22Rv1 (cell line): ENCODE measurements at regions not wholly inside any gene's neighbourhood (a gene's known extent, or its start where the extent isn't known, plus 50 kb on each side); places are given as distances from the start of the nearest gene placed in this dataset.

Experiments used
- ZFX ChIP-seq: fragments of 450-650 bp; IDR thresholded peaks from 2 replicates; pipeline ENCODE4 v1.6.1; 2017; ENCODE audit warnings: antibody characterized with exemption, borderline replicate concordance
- TF ChIP-seq, protein P1 (sequence below): fragments of 450-650 bp; IDR thresholded peaks from 2 replicates; pipeline ENCODE4 v1.5.1; 2017; ENCODE audit warnings: mild to moderate bottlenecking

DNA sequence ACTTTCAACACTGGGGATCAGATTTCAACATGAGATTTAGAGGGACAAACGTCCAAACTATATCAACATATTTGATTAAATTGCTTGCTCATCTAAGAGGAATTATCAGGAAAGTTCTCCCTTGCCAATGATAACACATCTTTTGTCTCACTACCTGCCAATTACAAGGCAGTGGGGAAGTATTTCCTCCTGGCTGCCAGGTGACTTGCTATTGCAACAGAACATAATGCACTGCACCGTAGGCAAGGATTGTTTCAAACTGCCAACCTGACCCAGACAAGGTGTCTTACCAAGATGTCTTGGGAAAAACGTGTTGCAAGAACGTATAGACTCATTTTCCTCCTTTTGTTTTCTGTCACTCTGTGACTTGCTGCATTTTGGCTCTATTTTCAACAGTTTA lies 711.6 kb downstream of the METTL15 start:
- TF ChIP-seq, protein P1, sequence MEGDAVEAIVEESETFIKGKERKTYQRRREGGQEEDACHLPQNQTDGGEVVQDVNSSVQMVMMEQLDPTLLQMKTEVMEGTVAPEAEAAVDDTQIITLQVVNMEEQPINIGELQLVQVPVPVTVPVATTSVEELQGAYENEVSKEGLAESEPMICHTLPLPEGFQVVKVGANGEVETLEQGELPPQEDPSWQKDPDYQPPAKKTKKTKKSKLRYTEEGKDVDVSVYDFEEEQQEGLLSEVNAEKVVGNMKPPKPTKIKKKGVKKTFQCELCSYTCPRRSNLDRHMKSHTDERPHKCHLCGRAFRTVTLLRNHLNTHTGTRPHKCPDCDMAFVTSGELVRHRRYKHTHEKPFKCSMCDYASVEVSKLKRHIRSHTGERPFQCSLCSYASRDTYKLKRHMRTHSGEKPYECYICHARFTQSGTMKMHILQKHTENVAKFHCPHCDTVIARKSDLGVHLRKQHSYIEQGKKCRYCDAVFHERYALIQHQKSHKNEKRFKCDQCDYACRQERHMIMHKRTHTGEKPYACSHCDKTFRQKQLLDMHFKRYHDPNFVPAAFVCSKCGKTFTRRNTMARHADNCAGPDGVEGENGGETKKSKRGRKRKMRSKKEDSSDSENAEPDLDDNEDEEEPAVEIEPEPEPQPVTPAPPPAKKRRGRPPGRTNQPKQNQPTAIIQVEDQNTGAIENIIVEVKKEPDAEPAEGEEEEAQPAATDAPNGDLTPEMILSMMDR: no peak
- TF ChIP-seq ZFX: no peak
